K562 (cell line): ENCODE measurements at regions not wholly inside any gene's neighbourhood (a gene's known extent, or its start where the extent isn't known, plus 50 kb on each side); places are given as distances from the start of the nearest gene placed in this dataset.

Source experiments
- ATAC-seq: fragments of 200-7000 bp; cut with Tn5 transposase; 3 replicates; pipeline ENCODE4 v1.9.1; 2020; ENCODE audit warnings: moderate library complexity
- BruUV-seq: library from RNA; stranded (reverse); fragments of 400-500 nt; replicated peaks from 2 replicates; lab custom pipeline; 2021; lab: Mats Ljungman, UMichigan
- CTCF ChIA-PET: fragments of 300-600 bp; formaldehyde crosslinking; extraction: SDS; loops from one replicate; lab custom pipeline; 2021; ENCODE audit warnings: low intra/inter-chr PET ratio; lab: Yijun Ruan, JAX
- POLR2A ChIA-PET: fragments of 300-600, 350-650 bp; sonication (Branson Sonifier 250); formaldehyde crosslinking; extraction: SDS; loops from one replicate; lab custom pipeline; 2021; ENCODE audit warnings: antibody characterized with exemption, inconsistent platforms; lab: Yijun Ruan, JAX
- DNase-seq, 4 experiments: peaks; one replicate each; pipeline versions ENCODE4 v3.0.0 to v3.0.0-alpha.2; 2011 to 2018; ENCODE audit warnings: low spot score in 3 of 4, mixed read lengths in 3 of 4; ENCODE audit errors: extremely low read depth in 1 of 4
- FAIRE-seq: peaks from 2 replicates; lab custom pipeline; 2011; peaks lifted over from hg19 to GRCh38; lab: Jason Lieb, UNC
- H2AFZ ChIP-seq: 2 replicates; pipeline ENCODE4 v1.6.0; 2011; ENCODE audit warnings: low read depth, low read length, control low read depth, inconsistent platforms
- H3K27ac ChIP-seq: fragments of 200-600 bp; 3 replicates; pipeline ENCODE4 v1.8.0; 2011; ENCODE audit warnings: low read depth, mild to moderate bottlenecking, control low read depth, inconsistent platforms, low read length, moderate library complexity, mixed read lengths; ENCODE audit errors: extremely low read depth
- H3K27me3 ChIP-seq, 2 experiments: fragments of 300-600 bp in 1 of 2; 2 replicates in 1 of 2; 3 replicates in 1 of 2; pipeline versions ENCODE4 v1.6.0 to v1.8.0; 2011; ENCODE audit warnings: inconsistent platforms in 2 of 2, low read length in 2 of 2, mild to moderate bottlenecking in 1 of 2, mixed read lengths in 1 of 2, moderate library complexity in 1 of 2; ENCODE audit not compliant: control insufficient read depth in 2 of 2, insufficient read depth in 2 of 2
- H3K36me3 ChIP-seq: fragments of 300-600 bp; 3 replicates; pipeline ENCODE4 v1.8.0; 2011; ENCODE audit warnings: mild to moderate bottlenecking, low read length, inconsistent platforms; ENCODE audit not compliant: control insufficient read depth, insufficient read depth
- H3K4me1 ChIP-seq, 2 experiments: fragments of 200-600 bp in 1 of 2; replicated peaks in 1 of 2; 2 replicates in 1 of 2; 3 replicates in 1 of 2; pipeline versions ENCODE4 v1.5.1 to v1.8.0; 2011; ENCODE audit warnings: inconsistent platforms in 2 of 2, low read length in 2 of 2, mild to moderate bottlenecking in 1 of 2, mixed read lengths in 1 of 2, moderate library complexity in 1 of 2; ENCODE audit not compliant: control insufficient read depth in 2 of 2, insufficient read depth in 2 of 2
- H3K4me2 ChIP-seq: 2 replicates; pipeline ENCODE4 v1.6.1; 2011; ENCODE audit warnings: low read length, control low read depth, inconsistent platforms, mixed read lengths; ENCODE audit not compliant: insufficient read depth
- H3K4me3 ChIP-seq: fragments of 200-600 bp; sonication (generic), shearing (Covaris generic); 2 replicates; pipeline ENCODE4 v1.5.1; 2016; ENCODE audit warnings: control low read depth, inconsistent platforms
- H3K79me2 ChIP-seq: fragments of 200-600 bp; 3 replicates; pipeline ENCODE4 v1.8.0; 2011; ENCODE audit warnings: low read length, inconsistent platforms; ENCODE audit not compliant: control insufficient read depth, insufficient read depth
- H3K9ac ChIP-seq, 2 experiments: 2 replicates each; pipeline versions ENCODE4 v1.6.0 to v1.6.1; 2011; ENCODE audit warnings: low read depth in 2 of 2, low read length in 2 of 2, control low read depth in 1 of 2, inconsistent platforms in 1 of 2, mild to moderate bottlenecking in 1 of 2, mixed read lengths in 1 of 2; ENCODE audit not compliant: insufficient read depth in 1 of 2
- H3K9me1 ChIP-seq: one replicate; pipeline ENCODE4 v1.6.0; 2011; ENCODE audit warnings: inconsistent platforms, mild to moderate bottlenecking, low read length, moderate library complexity; ENCODE audit not compliant: control insufficient read depth, insufficient read depth
- H3K9me3 ChIP-seq: replicated peaks from 2 replicates; pipeline ENCODE4 v1.5.1; 2011; ENCODE audit warnings: low read depth, low read length, inconsistent platforms; ENCODE audit not compliant: control insufficient read depth, insufficient read depth
- H4K20me1 ChIP-seq: replicated peaks from 2 replicates; pipeline ENCODE4 v1.6.1; 2011; ENCODE audit warnings: low read length, inconsistent platforms, mixed read lengths; ENCODE audit not compliant: control insufficient read depth, insufficient read depth
- ARNT ChIP-seq, 2 experiments: fragments of 450-650 bp; IDR thresholded peaks; 2 replicates each; pipeline ENCODE4 v1.6.1; 2016; ENCODE audit warnings: mild to moderate bottlenecking in 1 of 2
- BMI1 ChIP-seq: fragments of 150-350 bp; IDR thresholded peaks from 2 replicates; pipeline ENCODE4 v1.6.1; 2014; ENCODE audit warnings: low read length
- CBFA2T2 ChIP-seq: fragments of 450-650 bp; conservative IDR thresholded peaks from 2 replicates; pipeline ENCODE4 v1.6.1; 2017; ENCODE audit warnings: mild to moderate bottlenecking
- CCNT2 ChIP-seq: IDR thresholded peaks from 2 replicates; pipeline ENCODE4 v1.6.1; 2011; ENCODE audit warnings: borderline replicate concordance, low read depth, mild to moderate bottlenecking, moderate library complexity, mixed read lengths, low read length; ENCODE audit not compliant: insufficient read length; ENCODE audit errors: extremely low read depth
- CREM ChIP-seq: IDR thresholded peaks from 2 replicates; pipeline ENCODE4 v1.6.1; 2014; ENCODE audit warnings: antibody characterized with exemption, low read depth
- HEY1 ChIP-seq: fragments of 250-450 bp; sonication (Bioruptor Pico); IDR thresholded peaks from 2 replicates; pipeline ENCODE4 v1.5.0; 2020; ENCODE audit warnings: mild to moderate bottlenecking, moderate library complexity, borderline replicate concordance
- HIVEP1 ChIP-seq: fragments of 250-450 bp; sonication (Bioruptor Pico); IDR thresholded peaks from 2 replicates; pipeline ENCODE4 v1.4.0; 2020; ENCODE audit warnings: mild to moderate bottlenecking
- ILK ChIP-seq: fragments of 450-650 bp; IDR thresholded peaks from 2 replicates; pipeline ENCODE4 v1.6.1; 2016; ENCODE audit warnings: missing genetic modification characterization, low read depth, mild to moderate bottlenecking, missing compliant biosample characterization, moderate library complexity, borderline replicate concordance
- JUN ChIP-seq, 2 experiments: sonication (generic) in 1 of 2; formaldehyde crosslinking in 1 of 2; IDR thresholded peaks; 2 replicates each; pipeline versions ENCODE4 v1.6.1 to v1.8.0; 2012 to 2022; ENCODE audit warnings: borderline replicate concordance in 2 of 2, mild to moderate bottlenecking in 2 of 2, improper control_type of control experiment in 1 of 2, low read depth in 1 of 2, low read length in 1 of 2, missing genetic modification reagents in 1 of 2
- KLF13 ChIP-seq: fragments of 450-650 bp; IDR thresholded peaks from 2 replicates; pipeline ENCODE4 v1.6.1; 2016; ENCODE audit warnings: missing genetic modification characterization, low read depth, mild to moderate bottlenecking, missing compliant biosample characterization, moderate library complexity, borderline replicate concordance
- MIER1 ChIP-seq: fragments of 450-650 bp; IDR thresholded peaks from 2 replicates; pipeline ENCODE4 v1.6.1; 2016; ENCODE audit warnings: antibody characterized with exemption, mild to moderate bottlenecking, low read depth
- MYBL2 ChIP-seq, 2 experiments: fragments of 450-650 bp in 1 of 2; sonication (generic) in 1 of 2; formaldehyde crosslinking in 1 of 2; IDR thresholded peaks; 2 replicates each; pipeline versions ENCODE4 v1.6.1 to v1.8.1; 2017 to 2022; ENCODE audit warnings: borderline replicate concordance in 1 of 2, inconsistent platforms in 1 of 2, low read depth in 1 of 2, mild to moderate bottlenecking in 1 of 2, missing genetic modification reagents in 1 of 2, moderate library complexity in 1 of 2
- NONO ChIP-seq, 2 experiments: fragments of 200-400 bp in 1 of 2; fragments of 450-650 bp in 1 of 2; formaldehyde crosslinking in 1 of 2; IDR thresholded peaks; 2 replicates each; pipeline ENCODE4 v1.6.1; 2017; ENCODE audit warnings: low read depth in 2 of 2, mild to moderate bottlenecking in 2 of 2, moderate library complexity in 2 of 2, low read length in 1 of 2
- PHB ChIP-seq: fragments of 250-450 bp; sonication (Bioruptor Pico); IDR thresholded peaks from 2 replicates; pipeline ENCODE4 v1.5.0; 2021
- POLR2A ChIP-seq: fragments of 450-650 bp; conservative IDR thresholded peaks from 2 replicates; pipeline ENCODE4 v1.6.1; 2016
- RUNX1 ChIP-seq: sonication (generic); IDR thresholded peaks from 2 replicates; pipeline ENCODE4 v1.6.1; 2016; ENCODE audit warnings: antibody characterized with exemption, low read depth
- SIN3A ChIP-seq, 2 experiments: fragments of 150-350 bp in 1 of 2; IDR thresholded peaks; 2 replicates each; pipeline ENCODE4 v1.6.1; 2011 to 2016; ENCODE audit warnings: borderline replicate concordance in 2 of 2, low read depth in 2 of 2, low read length in 2 of 2, mild to moderate bottlenecking in 2 of 2, moderate library complexity in 2 of 2; ENCODE audit not compliant: control insufficient read depth in 1 of 2
- TAL1 ChIP-seq: fragments of 450-650 bp; IDR thresholded peaks from 2 replicates; pipeline ENCODE4 v1.6.1; 2016; ENCODE audit warnings: mild to moderate bottlenecking
- ZFP36 ChIP-seq: fragments of 150-350 bp; IDR thresholded peaks from 2 replicates; pipeline ENCODE4 v1.6.1; 2018; ENCODE audit warnings: low read length, low read depth; ENCODE audit not compliant: partially characterized antibody
- ZNF133 ChIP-seq: fragments of 250-450 bp; sonication (Bioruptor Pico); IDR thresholded peaks from 2 replicates; pipeline ENCODE4 v1.4.0; 2020; ENCODE audit warnings: mild to moderate bottlenecking
- ZNF24 ChIP-seq: fragments of 450-650 bp; IDR thresholded peaks from 2 replicates; pipeline ENCODE4 v1.6.1; 2016
- ZNF253 ChIP-seq: fragments of 250-450 bp; sonication (Bioruptor Pico); conservative IDR thresholded peaks from 2 replicates; pipeline ENCODE4 v1.6.1; 2021; ENCODE audit warnings: mild to moderate bottlenecking
- WGBS: fragments of 100-300 bp; shearing (Covaris generic); methylation state at CpG from one replicate; pipeline ENCODE4 v1.1.6; 2016; ENCODE audit warnings: low coverage, mixed read lengths; ENCODE audit not compliant: insufficient coverage; ENCODE audit errors: missing lambda C conversion rate; 5-methylcytosine and 5-hydroxymethylcytosine counted together
- in situ Hi-C: fragments of 300-500 bp; cut with MboI; formaldehyde crosslinking; loops from 4 replicates; pipeline ENCODE4 v1.15.0; 2018; ENCODE audit warnings: inconsistent platforms, mixed read lengths
- intact Hi-C: fragments of 100-400 bp; cut with micrococcal nuclease; formaldehyde crosslinking; loops from 2 replicates; pipeline ENCODE4 v1.14.2; 2022
- TF ChIP-seq, protein P1 (sequence below), 2 experiments: fragments of 450-650 bp in 1 of 2; sonication (generic) in 1 of 2; formaldehyde crosslinking; conservative IDR thresholded peaks; 2 replicates each; pipeline versions ENCODE4 v1.4.0 to v1.8.1; 2020 to 2022; ENCODE audit warnings: mild to moderate bottlenecking in 1 of 2, missing genetic modification reagents in 1 of 2

DNA sequence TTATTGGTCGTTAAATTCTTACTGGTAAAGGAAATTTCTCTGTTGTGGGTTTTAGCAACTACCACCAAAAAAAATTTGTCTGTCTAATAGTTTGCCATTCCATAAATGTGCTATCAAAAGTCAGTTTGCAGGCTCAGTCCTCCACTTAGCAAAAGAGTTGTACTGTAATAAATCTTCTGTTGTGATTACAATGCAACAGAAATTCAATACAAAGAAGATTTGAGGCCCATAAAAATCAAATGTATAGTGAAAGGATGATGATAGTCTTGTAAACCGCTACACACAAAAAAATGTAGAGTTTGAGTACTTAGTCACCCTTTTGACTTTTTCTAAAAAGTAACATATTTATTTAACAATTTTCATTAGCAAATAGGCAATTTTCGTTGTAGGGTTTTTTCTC is 251.7 kb downstream of the VGLL3 start (continued):
- TF ChIP-seq CREM (no peak), CBFA2T2 (no peak), PHB (CRISPR knock-in tag) (no peak), POLR2A (no peak)

DNA sequence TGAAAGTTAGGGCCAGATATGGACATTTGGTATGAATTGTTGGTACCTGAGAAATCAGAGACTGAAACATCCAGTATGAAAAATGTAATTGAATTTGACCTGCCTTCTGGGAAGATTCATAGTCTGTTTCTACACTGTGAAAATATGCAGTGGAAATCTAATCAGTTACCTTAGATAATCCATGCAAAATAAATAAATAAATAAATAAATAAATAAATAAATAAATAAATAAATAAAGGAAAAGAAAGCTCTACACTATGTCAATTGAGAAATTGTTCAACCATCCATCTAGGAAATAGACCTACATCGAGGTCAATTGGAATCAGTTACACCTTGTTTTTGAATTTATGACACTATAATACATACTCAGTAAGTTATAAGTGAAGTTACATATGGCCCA is 252.3 kb downstream of the VGLL3 start:
- CTCF ChIA-PET, result no interaction called here
- FAIRE-seq, result no peak
- Histone ChIP-seq H3K79me2 (no peaks in the 10 kb centered on the region), H3K9me3 (no peaks in the 10 kb centered on the region), H3K4me2 (no peak overlapping the region), H3K9ac (no peak overlapping the region), H3K27me3 (no peaks in the 10 kb centered on the region), H3K9me1 (no peaks in the 10 kb centered on the region), H3K27ac (no peak overlapping the region), H3K4me3 (no peak overlapping the region), H3K4me1 (no peaks in the 10 kb centered on the region), H2AFZ (no peak overlapping the region), H3K36me3 (no peaks in the 10 kb centered on the region), H4K20me1 (no peaks in the 10 kb centered on the region)
- POLR2A ChIA-PET, result no interaction called here
- 0% methylated on average over 1 of the region's 1 CpG for WGBS
- ATAC-seq, result no peak
- intact Hi-C loops (no loop called here), in situ Hi-C loops (no loop called here)
- no peak for DNase-seq
- TF ChIP-seq MYBL2 (IDR thresholded peaks at IDR 0.05; ENCODE audit: low read depth) (no peak), MYBL2 (CRISPR knock-in tag; IDR thresholded peaks at IDR 0.05; ENCODE audit: borderline replicate concordance) (no peak), SIN3A (IDR thresholded peaks at IDR 0.05; ENCODE audit: borderline replicate concordance in 2 of 2, control insufficient read depth in 1 of 2, low read depth in 2 of 2, low read length in 2 of 2) (no peak), ZNF253 (CRISPR knock-in tag) (no peak), BMI1 (no peak), HEY1 (CRISPR knock-in tag) (no peak), KLF13 (tag) (no peak), NONO (IDR thresholded peaks at IDR 0.05; ENCODE audit: low read depth in 2 of 2, low read length in 1 of 2) (no peak), ARNT (IDR thresholded peaks at IDR 0.05) (no peak), TAL1 (no peak), CCNT2 (no peak), MIER1 (no peak), HIVEP1 (no peak), ZNF24 (no peak), ILK (tag) (no peak), JUN (IDR thresholded peaks at IDR 0.05; ENCODE audit: borderline replicate concordance, low read depth, low read length) (no peak), JUN (CRISPR knock-in tag; IDR thresholded peaks at IDR 0.05; ENCODE audit: borderline replicate concordance) (no peak), ZNF133 (no peak), RUNX1 (no peak), ZFP36 (no peak)
- TF ChIP-seq, protein P1, sequence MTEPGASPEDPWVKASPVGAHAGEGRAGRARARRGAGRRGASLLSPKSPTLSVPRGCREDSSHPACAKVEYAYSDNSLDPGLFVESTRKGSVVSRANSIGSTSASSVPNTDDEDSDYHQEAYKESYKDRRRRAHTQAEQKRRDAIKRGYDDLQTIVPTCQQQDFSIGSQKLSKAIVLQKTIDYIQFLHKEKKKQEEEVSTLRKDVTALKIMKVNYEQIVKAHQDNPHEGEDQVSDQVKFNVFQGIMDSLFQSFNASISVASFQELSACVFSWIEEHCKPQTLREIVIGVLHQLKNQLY (CRISPR knock-in tag; conservative IDR thresholded peaks at IDR 0.05), result no peak
- BruUV-seq, result no TSS peak
